Activated CD4-positive, alpha-beta memory T cell treated with anti-CD3 and anti-CD28 coated beads, Interleukin-2, amount 10 ng/mL, durations not matched to agents 7 days and 5 days (primary cell): ENCODE measurements at regions not wholly inside any gene's neighbourhood (a gene's known extent, or its start where the extent isn't known, plus 50 kb on each side); places are given as distances from the start of the nearest gene placed in this dataset.
"Not testable (repeated sequence)": the region's sequence is repeated elsewhere in the genome, so short reads cannot be mapped to it uniquely, and the experiment has no call there.

ENCODE experiments used
- CTCF ChIA-PET: fragments of 350-600 bp; sonication (Branson Sonifier 250); formaldehyde crosslinking; loops from one replicate; lab custom pipeline; 2021; ENCODE audit warnings: antibody characterized with exemption, inconsistent platforms; lab: Charles Lee
- POLR2A ChIA-PET: fragments of 350-600 bp; sonication (Branson Sonifier 250); formaldehyde crosslinking; loops from one replicate; lab custom pipeline; 2021; ENCODE audit warnings: antibody characterized with exemption; lab: Charles Lee
- DNase-seq: peaks from one replicate; pipeline ENCODE4 v3.0.0-alpha.2; 2020
- H3K27ac Mint-ChIP-seq: one replicate; pipeline ENCODE4 v1.8.0; 2021; ENCODE audit warnings: mild to moderate bottlenecking, mixed read lengths
- H3K27me3 Mint-ChIP-seq: one replicate; pipeline ENCODE4 v1.8.0; 2021; ENCODE audit warnings: mixed read lengths
- H3K36me3 Mint-ChIP-seq: one replicate; pipeline ENCODE4 v1.8.0; 2021; ENCODE audit warnings: low read depth, mixed read lengths
- H3K4me1 Mint-ChIP-seq: one replicate; pipeline ENCODE4 v1.8.0; 2021; ENCODE audit warnings: mixed read lengths
- H3K4me3 Mint-ChIP-seq: one replicate; pipeline ENCODE4 v1.8.0; 2021; ENCODE audit warnings: mild to moderate bottlenecking, mixed read lengths
- H3K9me3 Mint-ChIP-seq: one replicate; pipeline ENCODE4 v1.8.0; 2021; ENCODE audit warnings: mixed read lengths

DNA sequence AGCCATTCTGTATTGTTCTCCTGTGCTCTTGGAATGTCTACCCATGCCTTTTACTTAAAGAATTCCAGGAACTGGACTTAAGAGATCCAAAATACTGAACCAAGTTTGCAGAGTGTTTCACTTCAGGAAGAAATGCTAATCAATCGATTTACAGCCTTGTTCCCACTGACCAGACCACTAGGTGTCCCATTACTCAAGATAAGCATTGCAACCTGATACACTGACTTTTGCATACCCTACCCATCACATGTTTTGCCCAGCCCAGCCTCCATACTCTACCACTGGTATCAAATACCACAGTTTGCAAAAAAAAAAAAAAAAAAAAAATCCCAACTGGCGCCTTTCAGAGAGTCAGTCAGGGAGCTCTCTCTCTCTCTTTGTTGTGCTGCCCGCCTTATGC lies 550.8 kb downstream of the CDH9 start:
- Mint-ChIP-seq H3K27ac (no peak overlapping the region), H3K27me3 (no peaks in the 10 kb centered on the region), H3K36me3 (no peaks in the 10 kb centered on the region), H3K9me3 (peaks cover 15% of the 10 kb centered on the region), H3K4me3 (no peak overlapping the region), H3K4me1 (no peaks in the 10 kb centered on the region)
- DNase-seq, result no peak
- ChIA-PET CTCF (no interaction called here), POLR2A (no interaction called here)

DNA sequence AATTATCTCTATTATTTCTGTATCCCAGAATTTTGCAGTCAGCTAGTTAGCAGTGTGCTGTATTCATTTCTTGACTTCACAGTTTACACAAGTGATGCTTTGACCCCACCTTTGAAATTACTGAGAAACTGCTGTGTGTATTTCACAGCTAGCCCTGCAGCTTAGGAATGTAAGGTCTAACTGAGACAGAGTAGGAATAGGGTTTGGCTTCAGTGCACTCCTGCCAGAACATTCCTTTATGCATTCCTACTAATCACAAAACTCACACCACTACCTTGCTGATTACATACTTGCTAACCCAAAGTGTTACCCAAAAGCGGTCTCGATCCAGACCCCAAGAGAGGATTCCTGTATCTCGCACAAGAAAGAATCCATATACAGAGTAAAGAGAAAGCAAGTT lies 551.8 kb downstream of the CDH9 start:
- POLR2A ChIA-PET, result no interaction called here
- Mint-ChIP-seq H3K9me3 (peaks cover 15% of the 10 kb centered on the region), H3K4me3 (no peak overlapping the region)

DNA sequence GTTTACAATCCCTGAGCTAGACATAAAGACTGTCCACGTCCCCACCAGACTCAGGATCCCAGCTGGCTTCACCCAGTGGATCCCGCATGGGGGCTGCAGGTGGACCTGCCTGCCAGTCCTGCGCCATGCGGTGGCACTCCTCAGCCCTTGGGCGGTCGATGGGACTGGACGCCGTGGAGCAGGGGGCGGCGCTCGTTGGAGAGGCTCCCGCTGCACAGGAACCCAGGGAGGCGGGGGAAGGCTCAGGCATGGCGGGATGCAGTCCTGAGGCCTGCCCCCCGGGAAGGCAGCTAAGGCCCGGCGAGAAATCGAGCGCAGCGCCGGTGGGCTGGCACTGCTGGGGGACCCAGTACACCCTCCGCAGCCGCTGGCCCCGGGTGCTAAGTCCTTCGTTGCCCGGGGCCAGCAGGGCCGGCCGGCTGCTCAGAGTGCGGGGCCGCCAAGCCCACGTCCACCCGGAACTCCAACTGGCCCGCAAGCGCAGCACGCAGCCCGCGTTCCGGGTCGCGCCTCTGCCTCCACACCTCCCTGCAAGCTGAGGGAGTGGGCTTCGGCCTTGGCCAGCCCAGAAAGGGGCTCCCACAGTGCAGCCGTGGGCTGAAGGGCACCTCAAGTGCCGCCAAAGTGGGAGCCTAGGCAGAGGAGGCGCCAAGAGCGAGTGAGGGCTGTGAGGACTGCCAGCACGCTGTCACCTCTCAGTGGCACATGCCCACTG lies 553.1 kb downstream of the CDH9 start:
- DNase-seq, H3K27ac Mint-ChIP-seq, CTCF ChIA-PET, H3K36me3 Mint-ChIP-seq, H3K4me1 Mint-ChIP-seq, POLR2A ChIA-PET, H3K4me3 Mint-ChIP-seq, H3K27me3 Mint-ChIP-seq: not testable (repeated sequence)
- H3K9me3 Mint-ChIP-seq, result peaks cover 15% of the 10 kb centered on the region

More for the DNA sequence above, 551.8 kb downstream of the CDH9 start:
- no peak overlapping the region for H3K27ac Mint-ChIP-seq
- no peak for DNase-seq
- H3K36me3 Mint-ChIP-seq, result no peaks in the 10 kb centered on the region
- no peaks in the 10 kb centered on the region for H3K4me1 Mint-ChIP-seq
- no peaks in the 10 kb centered on the region for H3K27me3 Mint-ChIP-seq
- CTCF ChIA-PET, result no interaction called here

DNA sequence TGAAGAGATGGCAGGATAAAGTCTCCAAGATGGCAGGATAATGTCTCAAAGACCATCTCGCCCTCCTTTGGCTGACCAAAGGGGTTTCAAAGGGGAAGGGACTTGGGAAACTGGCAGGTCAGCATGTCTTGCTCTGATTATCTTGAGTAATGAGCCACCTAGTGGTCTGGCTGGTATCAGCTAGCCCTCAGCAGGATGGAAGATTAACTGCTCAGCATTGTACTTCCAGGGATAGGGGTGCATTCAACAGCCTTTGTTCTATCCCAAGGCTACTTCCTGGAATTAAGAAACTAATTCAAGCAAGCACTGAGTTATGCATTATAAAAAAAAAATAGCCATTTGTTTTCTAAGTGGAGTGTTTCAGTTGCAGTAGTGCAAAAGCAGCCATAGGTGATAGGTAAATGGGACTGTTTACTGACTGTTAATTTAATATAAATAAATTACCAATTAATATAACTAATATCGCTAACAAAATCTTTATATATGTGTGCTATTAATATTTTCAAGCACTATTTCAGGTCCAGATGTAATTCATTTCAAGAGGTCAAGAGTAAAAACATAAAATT lies 555.5 kb downstream of the CDH9 start:
- CTCF ChIA-PET, result no interaction called here
- peaks cover 11% of the 10 kb centered on the region for H3K9me3 Mint-ChIP-seq
- no peak overlapping the region for H3K27ac Mint-ChIP-seq
- POLR2A ChIA-PET, result no interaction called here
- no peaks in the 10 kb centered on the region for H3K4me1 Mint-ChIP-seq
- H3K4me3 Mint-ChIP-seq, result no peak overlapping the region
- no peaks in the 10 kb centered on the region for H3K27me3 Mint-ChIP-seq
- DNase-seq, result no peak
- no peaks in the 10 kb centered on the region for H3K36me3 Mint-ChIP-seq

DNA sequence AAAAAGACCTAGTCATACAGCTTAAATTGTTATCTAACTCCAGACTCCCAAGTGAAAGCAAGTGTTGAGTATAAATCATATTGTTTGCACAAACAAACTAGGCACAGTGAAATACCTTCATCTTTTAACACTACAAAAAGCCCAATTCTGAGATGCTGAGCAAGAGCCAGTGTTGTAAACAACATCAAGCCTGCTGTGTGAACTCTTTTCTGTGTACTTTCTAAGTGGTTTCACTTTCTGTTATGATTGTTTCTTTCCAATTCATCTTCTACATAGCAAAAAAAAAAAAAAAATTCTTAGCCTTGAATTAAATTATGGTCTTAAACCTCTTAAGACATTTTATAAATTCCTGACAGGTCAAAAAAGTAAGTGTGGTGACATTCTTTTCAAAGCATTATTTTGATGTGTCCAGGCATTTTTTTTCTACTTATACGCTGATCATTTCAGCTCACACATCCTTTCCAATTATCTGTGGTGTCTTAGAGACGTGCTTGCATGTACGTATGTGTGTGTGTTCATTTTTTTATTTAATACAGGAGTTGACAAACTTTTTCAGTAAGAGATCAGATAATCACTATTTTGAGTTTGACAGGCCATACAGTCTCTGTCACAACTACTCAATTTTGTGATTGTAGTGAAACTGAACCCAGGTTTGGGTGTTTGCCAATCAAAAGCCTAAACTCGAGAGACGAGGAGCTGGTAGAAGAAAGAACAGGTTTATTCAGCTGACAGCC lies 556.1 kb downstream of the CDH9 start:
- no peaks in the 10 kb centered on the region for H3K27me3 Mint-ChIP-seq
- no peak overlapping the region for H3K4me3 Mint-ChIP-seq
- no peaks in the 10 kb centered on the region for H3K36me3 Mint-ChIP-seq
- H3K27ac Mint-ChIP-seq, result no peak overlapping the region
- no peak for DNase-seq
- POLR2A ChIA-PET, result no interaction called here
- CTCF ChIA-PET, result no interaction called here
- peaks cover 7% of the 10 kb centered on the region for H3K9me3 Mint-ChIP-seq
- H3K4me1 Mint-ChIP-seq, result no peaks in the 10 kb centered on the region

DNA sequence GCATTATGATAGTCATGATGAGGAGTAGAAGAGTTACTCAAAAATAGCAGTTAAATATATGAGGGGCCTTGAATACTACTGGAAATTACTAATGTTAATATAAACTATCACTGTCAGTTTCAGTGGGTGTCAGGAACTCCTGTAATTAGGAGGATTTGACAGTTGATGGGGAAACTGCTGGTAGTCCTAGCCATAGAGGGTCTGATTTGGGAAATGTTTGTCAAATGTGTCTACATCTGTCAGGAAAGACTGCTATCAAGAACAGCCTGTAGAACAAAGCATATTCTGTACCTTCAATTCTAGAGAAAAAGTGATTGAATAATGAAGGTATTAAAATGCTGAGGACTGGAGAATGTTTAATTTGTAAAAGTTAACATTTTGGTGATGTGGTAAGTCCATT lies 567.9 kb downstream of the CDH9 start:
- POLR2A ChIA-PET, result no interaction called here
- peaks cover 5% of the 10 kb centered on the region for H3K9me3 Mint-ChIP-seq

DNA sequence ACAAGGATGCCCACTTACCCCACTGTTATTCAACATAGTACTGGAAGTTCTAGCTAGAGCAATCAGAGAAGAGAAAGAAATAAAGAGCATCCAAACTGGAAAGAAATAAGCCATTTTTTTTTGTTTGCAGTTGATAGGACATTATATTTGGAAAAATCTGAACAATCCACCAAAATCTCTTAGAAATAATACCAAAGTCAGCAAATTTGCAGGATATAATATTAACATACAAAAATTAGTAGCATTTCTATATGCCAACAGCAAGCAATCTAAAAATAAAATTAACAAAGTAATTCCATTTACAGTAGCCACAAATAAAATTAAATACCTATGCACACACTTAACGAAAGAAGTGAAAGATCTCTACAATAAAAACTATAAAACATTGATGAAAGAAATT lies 599.3 kb downstream of the CDH9 start:
- H3K4me1 Mint-ChIP-seq, result no peaks in the 10 kb centered on the region
- no peak overlapping the region for H3K27ac Mint-ChIP-seq
- ChIA-PET CTCF (no interaction called here), POLR2A (no interaction called here)
- peaks cover 16% of the 10 kb centered on the region for H3K9me3 Mint-ChIP-seq
- H3K27me3 Mint-ChIP-seq, result no peaks in the 10 kb centered on the region
- no peak for DNase-seq
- no peaks in the 10 kb centered on the region for H3K36me3 Mint-ChIP-seq
- no peak overlapping the region for H3K4me3 Mint-ChIP-seq

More for the DNA sequence above, 567.9 kb downstream of the CDH9 start:
- CTCF ChIA-PET, result no interaction called here
- Mint-ChIP-seq H3K27ac (no peak overlapping the region), H3K4me3 (no peak overlapping the region), H3K27me3 (no peaks in the 10 kb centered on the region), H3K36me3 (no peaks in the 10 kb centered on the region), H3K4me1 (no peaks in the 10 kb centered on the region)
- no peak for DNase-seq

DNA sequence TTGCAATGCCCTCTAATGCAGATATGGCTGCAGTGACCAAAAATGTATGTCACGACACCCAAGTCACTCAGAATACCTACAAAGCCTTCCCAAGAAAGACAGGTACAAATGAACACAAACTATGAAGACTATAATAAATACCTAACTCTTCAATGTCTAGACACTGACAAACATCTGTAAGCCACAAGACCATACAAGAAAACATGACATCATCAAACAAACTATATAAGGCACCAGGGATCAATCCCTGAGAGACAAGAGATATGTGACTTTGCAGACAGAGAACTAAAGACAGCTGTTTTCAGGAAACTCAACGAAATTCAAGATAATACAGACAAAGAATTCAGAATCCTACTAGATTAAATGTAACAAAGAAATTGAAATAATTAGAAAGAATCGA lies 603.7 kb downstream of the CDH9 start:
- Mint-ChIP-seq H3K4me1 (no peaks in the 10 kb centered on the region), H3K27ac (no peak overlapping the region), H3K27me3 (no peaks in the 10 kb centered on the region), H3K4me3 (no peak overlapping the region), H3K36me3 (no peaks in the 10 kb centered on the region), H3K9me3 (peaks cover 25% of the 10 kb centered on the region)
- CTCF ChIA-PET, result no interaction called here
- no peak for DNase-seq
- POLR2A ChIA-PET, result no interaction called here

DNA sequence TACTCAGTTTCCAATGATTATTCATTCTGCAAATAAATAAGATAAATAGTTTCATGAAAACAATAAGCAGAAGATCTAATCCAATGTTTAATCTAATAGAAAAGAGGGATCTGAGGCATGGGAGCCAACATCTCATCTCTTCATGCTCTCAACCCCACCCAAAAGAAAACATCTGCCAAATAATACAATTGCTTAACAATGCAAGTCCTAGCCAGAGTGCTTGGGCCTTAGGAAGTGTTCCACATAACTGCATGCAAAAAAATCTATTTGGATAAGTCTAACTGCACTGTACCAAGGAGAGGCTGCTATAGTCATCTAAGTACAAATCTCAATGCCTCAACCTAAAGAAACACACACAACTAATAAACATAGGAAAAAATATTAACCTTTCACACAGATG lies 606.0 kb downstream of the CDH9 start:
- Mint-ChIP-seq H3K36me3 (no peaks in the 10 kb centered on the region), H3K27ac (no peak overlapping the region), H3K27me3 (no peaks in the 10 kb centered on the region), H3K4me3 (no peak overlapping the region), H3K4me1 (no peaks in the 10 kb centered on the region), H3K9me3 (peaks cover 23% of the 10 kb centered on the region)
- ChIA-PET POLR2A (no interaction called here), CTCF (no interaction called here)
- DNase-seq, result no peak

DNA sequence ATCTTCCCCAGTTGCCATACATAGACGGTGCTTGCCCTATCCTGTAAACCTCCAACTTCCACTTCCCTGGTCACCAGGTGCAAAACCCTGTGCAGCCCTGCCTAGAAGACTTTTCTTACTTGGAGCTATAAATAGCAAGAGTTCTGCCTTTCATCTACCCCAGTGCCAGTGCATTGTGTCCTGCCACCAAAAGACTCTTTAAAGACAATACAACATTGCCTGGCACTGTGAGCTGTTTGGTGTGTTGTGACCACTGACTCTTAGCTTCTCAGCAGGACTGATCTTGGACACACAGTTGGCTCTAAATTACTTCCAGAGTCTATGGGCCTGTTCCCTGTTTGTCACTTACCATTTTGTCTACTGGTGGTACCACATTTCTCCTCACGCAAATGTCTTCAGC lies 608.1 kb downstream of the CDH9 start:
- H3K9me3 Mint-ChIP-seq, result peaks cover 26% of the 10 kb centered on the region
- no peaks in the 10 kb centered on the region for H3K36me3 Mint-ChIP-seq
- H3K27me3 Mint-ChIP-seq, result no peaks in the 10 kb centered on the region
- POLR2A ChIA-PET, result no interaction called here
- H3K27ac Mint-ChIP-seq, result no peak overlapping the region
- DNase-seq, result no peak
- H3K4me1 Mint-ChIP-seq, result no peaks in the 10 kb centered on the region
- CTCF ChIA-PET, result no interaction called here
- H3K4me3 Mint-ChIP-seq, result no peak overlapping the region

DNA sequence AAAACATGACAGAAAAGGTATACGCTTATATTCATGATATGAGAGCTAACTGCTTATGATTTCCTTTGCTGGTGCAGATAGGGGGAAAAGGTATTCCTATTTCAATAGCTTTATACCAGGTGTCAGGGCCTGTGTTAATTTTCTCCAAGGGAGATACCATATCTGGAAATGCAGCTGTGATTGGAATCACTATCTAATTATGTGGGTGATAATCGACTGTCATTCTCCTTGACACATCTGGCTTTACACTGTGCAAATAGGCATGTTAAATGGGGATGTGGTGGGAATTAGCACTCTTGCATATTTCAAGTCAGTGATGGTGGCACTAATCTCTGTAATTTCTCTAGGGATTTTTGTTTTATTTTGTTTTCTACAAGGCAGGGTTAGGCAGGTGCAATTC lies 611.1 kb downstream of the CDH9 start:
- H3K27ac Mint-ChIP-seq, result no peak overlapping the region
- ChIA-PET POLR2A (no interaction called here), CTCF (no interaction called here)
- peaks cover 14% of the 10 kb centered on the region for H3K9me3 Mint-ChIP-seq
- H3K36me3 Mint-ChIP-seq, result no peaks in the 10 kb centered on the region
- DNase-seq, result no peak
- H3K4me3 Mint-ChIP-seq, result no peak overlapping the region
- no peaks in the 10 kb centered on the region for H3K4me1 Mint-ChIP-seq
- H3K27me3 Mint-ChIP-seq, result no peaks in the 10 kb centered on the region

DNA sequence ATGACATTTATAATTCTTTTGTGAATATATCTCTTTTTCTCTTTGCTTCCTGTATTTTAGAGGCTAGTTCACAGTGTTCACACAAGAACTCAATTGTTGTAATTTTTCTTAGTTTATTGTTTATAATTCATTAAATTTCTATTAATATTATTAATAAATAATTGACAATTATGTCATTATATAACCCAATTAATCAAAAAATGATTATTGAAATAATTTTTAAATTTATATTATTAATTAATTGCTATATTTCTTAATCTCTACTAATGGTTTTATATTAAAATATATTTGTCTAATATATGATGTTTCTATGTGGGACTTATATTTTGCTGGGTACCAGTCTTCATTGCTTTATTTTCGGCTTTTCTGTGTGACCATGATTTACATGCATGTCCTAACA lies 618.4 kb downstream of the CDH9 start:
- Mint-ChIP-seq H3K4me3 (no peak overlapping the region), H3K9me3 (no peaks in the 10 kb centered on the region), H3K27ac (no peak overlapping the region), H3K36me3 (no peaks in the 10 kb centered on the region), H3K27me3 (no peaks in the 10 kb centered on the region), H3K4me1 (no peaks in the 10 kb centered on the region)
- CTCF ChIA-PET, result no interaction called here
- DNase-seq, result no peak
- POLR2A ChIA-PET, result no interaction called here

DNA sequence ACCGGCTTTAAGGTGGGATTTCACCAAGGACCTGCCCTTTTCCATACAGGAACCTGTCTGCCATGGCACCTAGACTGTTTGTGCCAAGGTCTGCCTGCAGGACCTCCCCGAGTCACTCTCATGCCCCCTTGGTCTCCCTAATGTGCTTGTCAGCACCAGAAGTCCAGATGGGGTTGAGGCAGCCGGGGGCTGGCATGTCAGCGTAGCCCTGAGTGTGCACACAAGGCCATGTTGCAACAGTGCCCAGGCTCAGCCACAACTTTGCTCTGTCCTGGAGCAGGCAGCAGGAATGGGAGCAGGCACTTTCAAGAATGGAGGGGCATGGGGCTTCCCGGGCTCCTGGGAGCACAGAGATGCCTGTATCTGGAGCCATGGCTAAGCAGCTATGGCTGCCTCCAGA lies 621.5 kb downstream of the CDH9 start:
- POLR2A ChIA-PET, result no interaction called here
- DNase-seq, result no peak
- H3K27me3 Mint-ChIP-seq, result no peaks in the 10 kb centered on the region
- no peak overlapping the region for H3K4me3 Mint-ChIP-seq
- H3K36me3 Mint-ChIP-seq, result no peaks in the 10 kb centered on the region
- no peaks in the 10 kb centered on the region for H3K4me1 Mint-ChIP-seq
- CTCF ChIA-PET, result no interaction called here
- no peaks in the 10 kb centered on the region for H3K9me3 Mint-ChIP-seq
- H3K27ac Mint-ChIP-seq, result no peak overlapping the region
